Right lobe of liver (tissue), 6 donors: ENCODE measurements at regions not wholly inside any gene's neighbourhood (a gene's known extent, or its start where the extent isn't known, plus 50 kb on each side); places are given as distances from the start of the nearest gene placed in this dataset.

ENCODE experiments used
- ATAC-seq, 4 donors: fragments of 200-7000 bp; cut with Tn5 transposase; one replicate each; pipeline ENCODE4 v1.9.1; 2020; ENCODE audit warnings: mild to moderate bottlenecking in 4 of 4, moderate library complexity in 4 of 4
- DNase-seq, 3 donors: peaks; one replicate each; pipeline ENCODE4 v3.0.0-alpha.2; 2020
- H3K27ac ChIP-seq, 3 donors: fragments of 200-600 bp; one replicate each; pipeline ENCODE4 v1.8.0; 2022
- H3K27me3 ChIP-seq, 2 donors: fragments of 200-600 bp; one replicate each; pipeline ENCODE4 v1.8.0; 2022
- H3K36me3 ChIP-seq, 4 donors: fragments of 200-600 bp; sonication (generic) in 1 of 4; one replicate each; pipeline versions ENCODE4 v1.5.1 to v1.8.0; 2017 to 2022; ENCODE audit warnings: control low read depth in 1 of 4
- H3K4me1 ChIP-seq, 4 donors: fragments of 200-600 bp; sonication (generic) in 1 of 4; one replicate each; pipeline versions ENCODE4 v1.5.1 to v1.8.0; 2017 to 2022; ENCODE audit warnings: control low read depth in 1 of 4
- H3K4me3 ChIP-seq, 3 donors: fragments of 200-600 bp; one replicate each; pipeline ENCODE4 v1.8.0; 2022
- H3K9me3 ChIP-seq, 4 donors: fragments of 200-600 bp; sonication (generic) in 1 of 4; one replicate each; pipeline versions ENCODE4 v1.5.1 to v1.8.0; 2017 to 2022; ENCODE audit warnings: control low read depth in 1 of 4
- POLR2A ChIP-seq: fragments of 450-650 bp; IDR thresholded peaks from one replicate; pipeline ENCODE4 v1.6.1; 2017; ENCODE audit warnings: antibody characterized with exemption, mild to moderate bottlenecking
- WGBS: methylation state at CpG from one replicate; pipeline ENCODE4 v1.1.6; 2018; ENCODE audit warnings: low coverage, low lambda C conversion rate; ENCODE audit not compliant: insufficient coverage; ENCODE audit errors: missing lambda C conversion rate; 5-methylcytosine and 5-hydroxymethylcytosine counted together
- intact Hi-C, 2 donors: fragments of 100-400 bp; cut with DNase I; formaldehyde crosslinking; loops; one replicate each; pipeline versions ENCODE4 v1.11.2 to v1.14.1; 2022
- TF ChIP-seq, protein P1 (sequence below), 4 donors: fragments of 200-600 bp in 3 of 4; fragments of 450-650 bp in 1 of 4; IDR thresholded peaks; one replicate each; pipeline versions ENCODE4 v1.5.1 to v1.8.0; 2016 to 2022; ENCODE audit warnings: antibody characterized with exemption in 4 of 4, mild to moderate bottlenecking in 2 of 4
- donor health status: DM: no; HTN: yes; CAD: no.
- donor health status: DM: no; HTN: no; CAD: no.
- donor health status: DM: no; HTN: no; CAD: no.
- donor health status: DM: no; HTN: yes; CAD: no.
- donor health status: DM: no; HTN: yes; CAD: no.

DNA sequence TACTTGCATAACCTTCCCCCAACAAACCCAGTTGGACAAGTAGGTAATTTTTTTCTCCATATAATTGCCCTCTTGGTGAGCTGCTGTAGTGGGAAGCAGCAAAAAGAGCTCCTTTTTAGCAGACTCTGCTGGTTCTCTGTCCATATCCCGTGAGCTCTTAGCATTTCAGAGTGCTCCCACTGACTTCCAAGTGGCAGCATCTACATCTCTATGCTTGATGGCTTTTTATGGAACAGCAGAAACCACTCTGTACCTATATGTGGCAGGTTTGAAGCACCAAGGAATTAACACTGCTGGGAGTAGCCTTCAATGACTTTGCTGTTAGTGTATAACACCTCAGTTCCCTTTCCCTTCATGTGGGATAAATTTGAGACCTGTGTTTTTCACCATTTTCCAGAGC, 168.4 kb upstream of the NHS start:
- no peak for ATAC-seq
- no peak for DNase-seq
- H3K27me3 ChIP-seq = no peaks in the 10 kb centered on the region
- TF ChIP-seq, protein P1, sequence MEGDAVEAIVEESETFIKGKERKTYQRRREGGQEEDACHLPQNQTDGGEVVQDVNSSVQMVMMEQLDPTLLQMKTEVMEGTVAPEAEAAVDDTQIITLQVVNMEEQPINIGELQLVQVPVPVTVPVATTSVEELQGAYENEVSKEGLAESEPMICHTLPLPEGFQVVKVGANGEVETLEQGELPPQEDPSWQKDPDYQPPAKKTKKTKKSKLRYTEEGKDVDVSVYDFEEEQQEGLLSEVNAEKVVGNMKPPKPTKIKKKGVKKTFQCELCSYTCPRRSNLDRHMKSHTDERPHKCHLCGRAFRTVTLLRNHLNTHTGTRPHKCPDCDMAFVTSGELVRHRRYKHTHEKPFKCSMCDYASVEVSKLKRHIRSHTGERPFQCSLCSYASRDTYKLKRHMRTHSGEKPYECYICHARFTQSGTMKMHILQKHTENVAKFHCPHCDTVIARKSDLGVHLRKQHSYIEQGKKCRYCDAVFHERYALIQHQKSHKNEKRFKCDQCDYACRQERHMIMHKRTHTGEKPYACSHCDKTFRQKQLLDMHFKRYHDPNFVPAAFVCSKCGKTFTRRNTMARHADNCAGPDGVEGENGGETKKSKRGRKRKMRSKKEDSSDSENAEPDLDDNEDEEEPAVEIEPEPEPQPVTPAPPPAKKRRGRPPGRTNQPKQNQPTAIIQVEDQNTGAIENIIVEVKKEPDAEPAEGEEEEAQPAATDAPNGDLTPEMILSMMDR (IDR thresholded peaks at IDR 0.05) = no peak
- no peak for TF ChIP-seq POLR2A
- H3K4me3 ChIP-seq = no peak overlapping the region
- 38% methylated on average over 1 of the region's 1 CpG for WGBS
- no peaks in the 10 kb centered on the region for H3K4me1 ChIP-seq
- H3K27ac ChIP-seq = no peak overlapping the region
- H3K36me3 ChIP-seq = no peaks in the 10 kb centered on the region
- intact Hi-C loops = no loop called here
- H3K9me3 ChIP-seq = no peaks in the 10 kb centered on the region

DNA sequence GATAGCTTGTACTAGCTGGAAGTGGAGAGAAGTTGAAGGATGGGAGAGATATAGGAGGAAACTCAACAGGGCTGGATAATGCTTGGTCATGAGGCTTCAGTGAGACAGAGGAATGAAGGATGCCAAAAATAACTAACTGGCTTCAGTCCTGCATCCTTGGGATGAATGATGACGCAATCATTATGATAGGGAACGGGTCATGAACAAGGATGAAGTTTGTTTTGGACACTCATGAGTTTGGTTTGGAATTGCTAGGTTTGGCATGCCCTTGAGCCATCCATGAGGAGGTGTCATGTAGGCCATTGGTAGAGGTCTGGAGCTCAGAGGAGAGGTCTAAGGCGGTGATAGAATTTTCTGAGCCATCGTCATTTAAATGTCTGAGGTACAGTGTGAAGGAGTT, 160.0 kb upstream of the NHS start:
- DNase-seq = no peak
- intact Hi-C loops = no loop called here
- 63% methylated on average over 4 of the region's 4 CpGs for WGBS
- Histone ChIP-seq H3K9me3 (no peaks in the 10 kb centered on the region), H3K27me3 (no peaks in the 10 kb centered on the region), H3K4me1 (no peaks in the 10 kb centered on the region), H3K27ac (no peak overlapping the region), H3K4me3 (no peak overlapping the region), H3K36me3 (no peaks in the 10 kb centered on the region)
- ATAC-seq = no peak
- TF ChIP-seq, protein P1 (IDR thresholded peaks at IDR 0.05) = no peak
- TF ChIP-seq POLR2A = no peak

DNA sequence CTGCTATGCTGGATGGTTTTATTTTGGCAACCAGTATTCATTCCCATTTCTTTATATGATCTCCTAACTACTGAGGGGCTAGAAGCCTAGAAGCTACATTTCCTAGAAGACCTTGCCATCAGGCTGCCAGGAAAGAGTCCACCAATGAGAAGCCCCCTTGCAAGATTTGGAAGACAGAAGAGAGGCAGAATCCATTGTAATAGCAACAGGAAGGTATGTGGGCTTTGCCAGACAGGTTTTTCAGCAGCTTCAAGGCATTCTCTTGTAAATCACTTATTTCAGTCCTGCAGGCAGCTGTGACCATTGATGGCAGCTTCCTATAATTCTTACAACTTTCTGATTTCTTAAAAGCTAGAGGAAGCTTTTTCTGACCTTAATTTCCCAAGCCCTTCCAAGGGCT, 148.3 kb upstream of the NHS start:
- H3K27me3 ChIP-seq = no peaks in the 10 kb centered on the region
- intact Hi-C loops = no loop called here
- TF ChIP-seq, protein P1 (IDR thresholded peaks at IDR 0.05) = no peak
- TF ChIP-seq POLR2A = no peak

DNA sequence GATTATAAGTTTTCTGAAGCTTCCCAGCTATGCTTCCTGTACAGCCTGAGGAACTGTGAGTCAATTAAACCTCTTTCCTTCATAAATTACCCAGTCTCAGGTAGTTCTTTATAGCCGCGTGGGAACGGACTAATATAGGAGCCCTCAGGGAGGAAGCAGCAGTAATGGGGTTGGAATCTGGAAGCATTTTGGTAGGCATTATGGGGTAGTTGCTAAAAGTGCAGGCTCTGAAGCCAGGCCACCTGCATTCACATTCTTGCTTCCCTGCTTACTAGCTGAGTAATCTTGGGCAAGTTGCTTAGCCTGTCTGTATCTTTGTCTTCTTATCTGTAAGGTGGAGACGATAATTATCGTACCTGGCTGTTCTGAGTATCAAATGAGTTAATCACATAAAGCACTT, 137.9 kb upstream of the NHS start:
- no peak overlapping the region for H3K27ac ChIP-seq
- H3K4me3 ChIP-seq = no peak overlapping the region
- DNase-seq (no peak), ATAC-seq (no peak)
- H3K9me3 ChIP-seq = no peaks in the 10 kb centered on the region
- no peak for TF ChIP-seq POLR2A
- TF ChIP-seq, protein P1 (IDR thresholded peaks at IDR 0.05) = no peak
- H3K36me3 ChIP-seq = no peaks in the 10 kb centered on the region
- intact Hi-C loops = no loop called here
- 90% methylated on average over 5 of the region's 5 CpGs for WGBS
- H3K27me3 ChIP-seq = no peaks in the 10 kb centered on the region
- H3K4me1 ChIP-seq = no peaks in the 10 kb centered on the region

More for the DNA sequence above, 148.3 kb upstream of the NHS start:
- H3K27ac ChIP-seq = no peak overlapping the region
- no peaks in the 10 kb centered on the region for H3K9me3 ChIP-seq
- no peaks in the 10 kb centered on the region for H3K36me3 ChIP-seq
- no peaks in the 10 kb centered on the region for H3K4me1 ChIP-seq
- DNase-seq = no peak
- H3K4me3 ChIP-seq = no peak overlapping the region
- no peak for ATAC-seq

DNA sequence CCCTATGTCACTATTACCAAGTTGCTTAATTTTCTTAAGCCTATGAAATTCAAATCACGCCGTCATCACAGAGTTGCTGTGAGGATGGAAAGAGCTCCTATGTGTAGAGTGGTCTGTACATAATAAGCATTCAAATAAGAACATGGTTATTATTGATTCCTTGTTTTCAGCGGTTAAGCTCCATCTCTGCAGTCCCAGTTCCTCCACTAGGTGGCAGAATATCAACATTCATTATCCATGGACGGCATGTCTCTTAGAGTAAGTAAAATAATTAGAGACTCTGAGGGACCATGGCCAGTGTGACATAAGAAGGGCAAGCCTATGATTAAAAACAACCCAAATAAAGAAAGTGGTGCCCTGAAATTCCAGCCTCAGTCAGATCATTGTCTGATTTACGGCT, 132.5 kb upstream of the NHS start:
- intact Hi-C loops = loop anchor here in 1 of 2 donors (10.0 kb wide), 1 partner anchor 442 kb away; no protein-coding TSS in a partner anchor
- no peak for TF ChIP-seq POLR2A
- TF ChIP-seq, protein P1 (IDR thresholded peaks at IDR 0.05) = peak; percentile 79 to 88 (median 86)
- H3K4me3 ChIP-seq = no peak overlapping the region
- WGBS = 6% methylated on average over 5 of the region's 5 CpGs
- peak in 1 of 3 donors; percentile 39 for DNase-seq
- no peaks in the 10 kb centered on the region for H3K27me3 ChIP-seq
- no peaks in the 10 kb centered on the region for H3K4me1 ChIP-seq
- H3K27ac ChIP-seq = no peak overlapping the region
- peak; percentile 50 to 80 (median 65) for ATAC-seq
- H3K36me3 ChIP-seq = no peaks in the 10 kb centered on the region
- no peaks in the 10 kb centered on the region for H3K9me3 ChIP-seq
